H1 (cell line): ENCODE measurements at regions not wholly inside any gene's neighbourhood (a gene's known extent, or its start where the extent isn't known, plus 50 kb on each side); places are given as distances from the start of the nearest gene placed in this dataset.

Experiments
- CTCF ChIA-PET: fragments of 300-600 bp; sonication (Branson Sonifier 250); formaldehyde crosslinking; loops from one replicate; lab custom pipeline; 2021; ENCODE audit not compliant: partially characterized antibody; lab: Charles Lee
- POLR2A ChIA-PET: fragments of 300-600 bp; sonication (Branson Sonifier 250); formaldehyde crosslinking; loops from one replicate; lab custom pipeline; 2021; ENCODE audit warnings: inconsistent platforms; ENCODE audit not compliant: partially characterized antibody; lab: Charles Lee
- DNase-seq, 2 experiments: peaks; one replicate each; pipeline versions ENCODE4 v3.0.0 to v3.0.0-alpha.2; 2010 to 2022; ENCODE audit warnings: low spot score in 2 of 2, low read depth in 1 of 2, mixed read lengths in 1 of 2
- FAIRE-seq: peaks from 2 replicates; lab custom pipeline; 2011; peaks lifted over from hg19 to GRCh38; lab: Jason Lieb, UNC
- H2AFZ ChIP-seq: 2 replicates; pipeline ENCODE4 v1.8.1; 2012; ENCODE audit warnings: low read length, inconsistent platforms
- H2AK5ac ChIP-seq: 2 replicates; pipeline ENCODE4 v1.6.1; 2013; ENCODE audit warnings: low read depth, low read length
- H2BK120ac ChIP-seq: replicated peaks from 2 replicates; pipeline ENCODE3; 2013; ENCODE audit warnings: low read depth, low read length, inconsistent platforms
- H2BK12ac ChIP-seq: 2 replicates; pipeline ENCODE4 v1.6.1; 2013; ENCODE audit warnings: low read depth, low read length
- H2BK15ac ChIP-seq: 2 replicates; pipeline ENCODE4 v1.6.1; 2013; ENCODE audit warnings: low read length
- H2BK20ac ChIP-seq: 2 replicates; pipeline ENCODE4 v1.6.1; 2013; ENCODE audit warnings: low read length
- H2BK5ac ChIP-seq: 2 replicates; pipeline ENCODE4 v1.6.1; 2013; ENCODE audit warnings: low read depth, low read length
- H3K14ac ChIP-seq: 2 replicates; pipeline ENCODE4 v1.6.1; 2013; ENCODE audit warnings: inconsistent platforms; ENCODE audit not compliant: insufficient read length
- H3K18ac ChIP-seq: 2 replicates; pipeline ENCODE4 v1.6.1; 2013; ENCODE audit warnings: low read length; ENCODE audit errors: extremely low read depth
- H3K23ac ChIP-seq: 2 replicates; pipeline ENCODE4 v1.6.1; 2013; ENCODE audit warnings: inconsistent platforms; ENCODE audit not compliant: insufficient read length
- H3K23me2 ChIP-seq: 2 replicates; pipeline ENCODE4 v1.6.1; 2013; ENCODE audit warnings: low read depth, low read length
- H3K27ac ChIP-seq: 2 replicates; pipeline ENCODE4 v1.6.1; 2011; ENCODE audit warnings: low read depth, low read length, inconsistent platforms
- H3K27me3 ChIP-seq, 4 experiments: replicated peaks in 1 of 4; 1 replicate in 1 of 4; 2 replicates in 3 of 4; pipeline versions ENCODE4 v1.6.1 to v1.8.1; 2011 to 2013; ENCODE audit warnings: low read length in 3 of 4, mild to moderate bottlenecking in 3 of 4, inconsistent platforms in 2 of 4, mixed read lengths in 2 of 4, moderate library complexity in 1 of 4; ENCODE audit not compliant: control insufficient read depth in 3 of 4, insufficient read depth in 3 of 4; ENCODE audit errors: extremely low read depth in 1 of 4
- H3K36me3 ChIP-seq, 4 experiments: 2 replicates each; pipeline versions ENCODE4 v1.6.1 to v1.8.1; 2011 to 2013; ENCODE audit warnings: mild to moderate bottlenecking in 4 of 4, low read length in 3 of 4, moderate library complexity in 2 of 4, control low read depth in 1 of 4, inconsistent platforms in 1 of 4; ENCODE audit not compliant: insufficient read depth in 4 of 4, control insufficient read depth in 2 of 4
- H3K4ac ChIP-seq: replicated peaks from 2 replicates; pipeline ENCODE3; 2013; ENCODE audit warnings: low read length, low read depth, mixed read lengths, inconsistent platforms; ENCODE audit not compliant: insufficient read length
- H3K4me1 ChIP-seq, 4 experiments: replicated peaks in 1 of 4; 1 replicate in 1 of 4; 2 replicates in 3 of 4; pipeline versions ENCODE4 v1.6.1 to v1.8.1; 2011 to 2013; ENCODE audit warnings: low read length in 3 of 4, inconsistent platforms in 2 of 4, mixed read lengths in 1 of 4; ENCODE audit not compliant: insufficient read depth in 4 of 4, control insufficient read depth in 3 of 4
- H3K4me2 ChIP-seq, 2 experiments: 2 replicates each; pipeline versions ENCODE4 v1.6.1 to v1.8.1; 2011 to 2013; ENCODE audit warnings: low read depth in 2 of 2, low read length in 2 of 2, control low read depth in 1 of 2, inconsistent platforms in 1 of 2, mild to moderate bottlenecking in 1 of 2; ENCODE audit not compliant: insufficient read depth in 1 of 2
- H3K4me3 ChIP-seq, 4 experiments: fragments of 200-600, 300-600 bp in 1 of 4; sonication (generic), shearing (Covaris generic), sonication (Bioruptor Twin) in 1 of 4; 2 replicates each; pipeline versions ENCODE4 v1.5.1 to v1.8.1; 2011 to 2016; ENCODE audit warnings: low read length in 4 of 4, low read depth in 3 of 4, control low read depth in 2 of 4, inconsistent platforms in 2 of 4, mild to moderate bottlenecking in 2 of 4, mixed read lengths in 1 of 4, moderate library complexity in 1 of 4; ENCODE audit not compliant: insufficient read depth in 2 of 4; ENCODE audit errors: extremely low read depth in 1 of 4
- H3K56ac ChIP-seq: replicated peaks from 2 replicates; pipeline ENCODE3; 2013; ENCODE audit warnings: low read depth, mild to moderate bottlenecking, mixed read lengths, low read length, inconsistent platforms; ENCODE audit not compliant: insufficient read length
- H3K79me1 ChIP-seq: 2 replicates; pipeline ENCODE4 v1.6.1; 2013; ENCODE audit warnings: low read depth, low read length, control low read depth
- H3K79me2 ChIP-seq, 2 experiments: 2 replicates each; pipeline versions ENCODE4 v1.6.1 to v1.8.1; 2012 to 2013; ENCODE audit warnings: low read length in 2 of 2, mild to moderate bottlenecking in 2 of 2, inconsistent platforms in 1 of 2; ENCODE audit not compliant: insufficient read depth in 2 of 2, control insufficient read depth in 1 of 2
- H3K9ac ChIP-seq, 4 experiments: replicated peaks in 1 of 4; 1 replicate in 1 of 4; 2 replicates in 3 of 4; pipeline versions ENCODE4 v1.6.1 to v1.8.1; 2011 to 2013; ENCODE audit warnings: low read depth in 3 of 4, low read length in 3 of 4, control low read depth in 2 of 4, mild to moderate bottlenecking in 2 of 4, moderate library complexity in 2 of 4, inconsistent platforms in 1 of 4; ENCODE audit errors: extremely low read depth in 1 of 4
- H3K9me3 ChIP-seq, 2 experiments: 2 replicates each; pipeline versions ENCODE4 v1.6.1 to v1.8.1; 2012 to 2013; ENCODE audit warnings: mild to moderate bottlenecking in 2 of 2, moderate library complexity in 2 of 2, control low read depth in 1 of 2, inconsistent platforms in 1 of 2, low read depth in 1 of 2, low read length in 1 of 2, mixed read lengths in 1 of 2; ENCODE audit not compliant: insufficient read depth in 2 of 2
- H4K20me1 ChIP-seq, 2 experiments: replicated peaks in 1 of 2; 2 replicates each; pipeline versions ENCODE3 to v1.8.1; 2011 to 2013; ENCODE audit warnings: inconsistent platforms in 2 of 2, low read length in 2 of 2, mild to moderate bottlenecking in 1 of 2; ENCODE audit not compliant: insufficient read depth in 2 of 2, control insufficient read depth in 1 of 2
- H4K5ac ChIP-seq: 2 replicates; pipeline ENCODE4 v1.6.1; 2013; ENCODE audit warnings: low read length, low read depth, mixed read lengths, inconsistent platforms; ENCODE audit not compliant: insufficient read length
- H4K8ac ChIP-seq: 2 replicates; pipeline ENCODE4 v1.8.0; 2013; ENCODE audit warnings: mild to moderate bottlenecking, moderate library complexity, low read length, inconsistent platforms; ENCODE audit not compliant: insufficient read depth; ENCODE audit errors: extremely low read depth
- H4K91ac ChIP-seq: replicated peaks from 2 replicates; pipeline ENCODE3; 2013; ENCODE audit warnings: low read length, mixed read lengths, inconsistent platforms; ENCODE audit not compliant: insufficient read length
- BCL11A ChIP-seq, 2 experiments: IDR thresholded peaks; one replicate each; pipeline ENCODE4 v1.6.1; 2011; ENCODE audit warnings: low read depth in 2 of 2, low read length in 2 of 2, mild to moderate bottlenecking in 2 of 2
- RXRA ChIP-seq: IDR thresholded peaks from 2 replicates; pipeline ENCODE4 v1.6.1; 2011; ENCODE audit warnings: low read depth, mild to moderate bottlenecking, low read length, moderate library complexity; ENCODE audit not compliant: insufficient read depth
- SIN3A ChIP-seq, 2 experiments: IDR thresholded peaks in 1 of 2; conservative IDR thresholded peaks in 1 of 2; 2 replicates each; pipeline ENCODE4 v1.6.1; 2011 to 2012; ENCODE audit warnings: low read length in 2 of 2, improper control_type of control experiment in 1 of 2, low read depth in 1 of 2, mild to moderate bottlenecking in 1 of 2
- WGBS, 2 experiments: shearing (Covaris generic) in 1 of 2; methylation state at CpG; one replicate each; pipeline versions ENCODE4 v1.1.6 to v1.1.7; 2013 to 2015; ENCODE audit warnings: low lambda C conversion rate in 2 of 2, mixed read lengths in 2 of 2, inconsistent platforms in 1 of 2, low coverage in 1 of 2, missing lambda C conversion rate in 1 of 2; ENCODE audit not compliant: insufficient replicate concordance in 2 of 2, insufficient coverage in 1 of 2, insufficient read length in 1 of 2; ENCODE audit errors: extremely low coverage in 1 of 2, missing lambda C conversion rate in 1 of 2; 5-methylcytosine and 5-hydroxymethylcytosine counted together

- Histone ChIP-seq H3K36me3 (no peaks in the 10 kb centered on the region), H3K4ac (no peak overlapping the region), H3K4me2 (no peak overlapping the region), H3K18ac (no peak overlapping the region), H4K91ac (no peak overlapping the region), H2BK5ac (no peak overlapping the region), H2BK20ac (no peak overlapping the region), H2BK12ac (no peak overlapping the region), H3K79me2 (no peaks in the 10 kb centered on the region), H3K56ac (no peak overlapping the region), H3K14ac (no peak overlapping the region), H2BK120ac (no peak overlapping the region), H2AFZ (no peak overlapping the region), H3K27me3 (no peaks in the 10 kb centered on the region), H3K27ac (no peak overlapping the region), H3K23ac (no peak overlapping the region), H2AK5ac (no peak overlapping the region), H4K5ac (no peak overlapping the region), H2BK15ac (no peak overlapping the region), H3K23me2 (peaks cover 1% of the 10 kb centered on the region; the same call in 1 of the 2 replicates), H3K79me1 (no peaks in the 10 kb centered on the region), H3K9me3 (no peaks in the 10 kb centered on the region), H3K4me3 (no peak overlapping the region), H4K8ac (no peak overlapping the region), H4K20me1 (no peaks in the 10 kb centered on the region), H3K9ac (no peak overlapping the region), H3K4me1 (no peaks in the 10 kb centered on the region)
- POLR2A ChIA-PET = no interaction called here
- FAIRE-seq (no peak), DNase-seq (no peak)
- WGBS, 2 experiments = 100% methylated on average over 1 of the region's 2 CpGs; no CpG with 5 or more reads in 1 of the 2 experiments
- CTCF ChIA-PET = no interaction called here
- TF ChIP-seq BCL11A (IDR thresholded peaks at IDR 0.05; ENCODE audit: low read depth in 2 of 2, low read length in 2 of 2) (no peak), RXRA (no peak), SIN3A (conservative IDR thresholded peaks at IDR 0.05 in 1 of 2, IDR thresholded peaks at IDR 0.05 in 1 of 2; ENCODE audit: low read depth in 1 of 2, low read length in 2 of 2) (no peak)
Measured at GRCh38 chr9:108720191-108720642, 135.6 kb downstream of the ACTL7B start.
